ENCODE measurements at regions not wholly inside any gene's neighbourhood (a gene's known extent, or its start where the extent isn't known, plus 50 kb on each side); places are given as distances from the start of the nearest gene placed in this dataset.

DNA sequence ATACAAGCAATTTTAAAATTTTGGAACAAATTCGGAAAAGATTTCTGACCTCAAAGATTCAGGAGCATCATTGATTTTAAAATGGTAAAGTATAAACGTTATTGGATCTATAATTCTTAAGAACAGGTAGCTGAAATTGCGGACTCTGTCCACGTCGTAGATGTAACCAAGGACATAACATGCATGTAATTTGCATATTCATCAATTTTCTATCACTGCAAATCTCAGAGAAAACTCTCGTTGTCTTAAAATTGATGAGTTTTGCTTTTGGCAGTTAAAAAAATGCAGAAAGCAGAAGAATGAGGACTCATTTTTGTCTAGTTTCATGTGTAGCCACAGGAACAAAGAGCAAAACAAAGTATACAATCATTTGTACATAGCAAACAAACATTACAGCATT is 1094.4 kb downstream of the SI start:
- TF ChIP-seq, protein P1, sequence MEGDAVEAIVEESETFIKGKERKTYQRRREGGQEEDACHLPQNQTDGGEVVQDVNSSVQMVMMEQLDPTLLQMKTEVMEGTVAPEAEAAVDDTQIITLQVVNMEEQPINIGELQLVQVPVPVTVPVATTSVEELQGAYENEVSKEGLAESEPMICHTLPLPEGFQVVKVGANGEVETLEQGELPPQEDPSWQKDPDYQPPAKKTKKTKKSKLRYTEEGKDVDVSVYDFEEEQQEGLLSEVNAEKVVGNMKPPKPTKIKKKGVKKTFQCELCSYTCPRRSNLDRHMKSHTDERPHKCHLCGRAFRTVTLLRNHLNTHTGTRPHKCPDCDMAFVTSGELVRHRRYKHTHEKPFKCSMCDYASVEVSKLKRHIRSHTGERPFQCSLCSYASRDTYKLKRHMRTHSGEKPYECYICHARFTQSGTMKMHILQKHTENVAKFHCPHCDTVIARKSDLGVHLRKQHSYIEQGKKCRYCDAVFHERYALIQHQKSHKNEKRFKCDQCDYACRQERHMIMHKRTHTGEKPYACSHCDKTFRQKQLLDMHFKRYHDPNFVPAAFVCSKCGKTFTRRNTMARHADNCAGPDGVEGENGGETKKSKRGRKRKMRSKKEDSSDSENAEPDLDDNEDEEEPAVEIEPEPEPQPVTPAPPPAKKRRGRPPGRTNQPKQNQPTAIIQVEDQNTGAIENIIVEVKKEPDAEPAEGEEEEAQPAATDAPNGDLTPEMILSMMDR (IDR thresholded peaks at IDR 0.05), result no peak
- no peak for TF ChIP-seq POLR2A (IDR thresholded peaks at IDR 0.05)
